Skeletal muscle satellite cell (primary cell): ENCODE measurements at regions not wholly inside any gene's neighbourhood (a gene's known extent, or its start where the extent isn't known, plus 50 kb on each side); places are given as distances from the start of the nearest gene placed in this dataset.

Experiments used
- H3K27me3 ChIP-seq: 2 replicates; pipeline ENCODE4 v1.7.0; 2013; ENCODE audit warnings: low read length; ENCODE audit not compliant: control insufficient read depth, insufficient read depth
- H3K36me3 ChIP-seq: 2 replicates; pipeline ENCODE4 v1.7.0; 2013; ENCODE audit warnings: mild to moderate bottlenecking, control low read depth, low read length; ENCODE audit not compliant: insufficient read depth
- H3K4me1 ChIP-seq: 2 replicates; pipeline ENCODE4 v1.7.0; 2013; ENCODE audit warnings: low read length; ENCODE audit not compliant: control insufficient read depth, insufficient read depth
- H3K4me2 ChIP-seq: 2 replicates; pipeline ENCODE4 v1.7.0; 2013; ENCODE audit warnings: mild to moderate bottlenecking, low read length
- H3K4me3 ChIP-seq: 2 replicates; pipeline ENCODE4 v1.7.0; 2013; ENCODE audit warnings: low read length
- H3K9ac ChIP-seq: 2 replicates; pipeline ENCODE4 v1.7.0; 2013; ENCODE audit warnings: mild to moderate bottlenecking, low read depth, low read length, moderate library complexity
- H3K9me3 ChIP-seq: replicated peaks from 2 replicates; pipeline ENCODE4 v1.7.0; 2013; ENCODE audit warnings: mild to moderate bottlenecking, control low read depth, low read length

- Histone ChIP-seq H3K4me1 (peaks cover 13% of the 10 kb centered on the region), H3K27me3 (peaks cover 5% of the 10 kb centered on the region), H3K4me2 (no peak overlapping the region), H3K36me3 (no peaks in the 10 kb centered on the region), H3K4me3 (no peak overlapping the region), H3K9ac (no peak overlapping the region), H3K9me3 (no peaks in the 10 kb centered on the region)
Measured at GRCh38 chr11:112856591-112856990, 104.6 kb upstream of the NCAM1 start.

DNA sequence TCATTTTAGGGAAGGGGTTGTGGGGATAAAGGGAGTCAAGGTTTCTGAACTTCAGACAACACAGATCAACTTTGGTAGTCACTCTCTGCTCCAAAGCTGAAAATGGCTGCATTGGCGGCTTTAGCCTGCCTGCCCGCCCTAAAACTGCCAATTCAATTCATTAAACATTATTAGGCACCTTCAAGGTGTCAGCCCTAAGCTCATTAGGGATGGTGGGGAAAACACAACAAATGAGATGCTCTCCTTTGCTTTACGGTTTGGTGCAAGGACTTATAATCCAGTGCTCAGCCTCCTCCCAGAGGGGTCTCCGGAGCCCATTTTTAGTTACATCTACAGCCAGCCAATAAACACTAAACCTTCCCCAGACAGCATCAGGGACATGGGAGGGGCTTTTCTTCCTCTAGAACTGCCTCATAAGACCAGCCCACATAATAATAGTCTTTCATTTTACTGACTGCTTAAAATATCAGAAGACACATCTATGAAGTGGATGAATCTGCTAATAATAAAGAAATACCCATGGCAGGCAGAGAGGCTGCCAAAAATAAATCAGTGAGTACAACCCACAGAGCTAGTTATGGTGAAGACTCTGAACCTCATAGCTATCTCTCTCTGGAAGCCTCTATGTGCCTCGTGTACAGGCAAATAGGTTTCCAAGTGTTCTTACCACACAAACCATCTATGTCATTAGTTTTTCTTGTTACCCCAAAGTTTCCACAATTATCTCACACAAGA, 102.8 kb upstream of the NCAM1 start:
- Histone ChIP-seq H3K4me2 (no peak overlapping the region), H3K9ac (no peak overlapping the region), H3K9me3 (no peaks in the 10 kb centered on the region), H3K36me3 (no peaks in the 10 kb centered on the region), H3K4me3 (no peak overlapping the region), H3K27me3 (peaks cover 5% of the 10 kb centered on the region), H3K4me1 (no peaks in the 10 kb centered on the region)

DNA sequence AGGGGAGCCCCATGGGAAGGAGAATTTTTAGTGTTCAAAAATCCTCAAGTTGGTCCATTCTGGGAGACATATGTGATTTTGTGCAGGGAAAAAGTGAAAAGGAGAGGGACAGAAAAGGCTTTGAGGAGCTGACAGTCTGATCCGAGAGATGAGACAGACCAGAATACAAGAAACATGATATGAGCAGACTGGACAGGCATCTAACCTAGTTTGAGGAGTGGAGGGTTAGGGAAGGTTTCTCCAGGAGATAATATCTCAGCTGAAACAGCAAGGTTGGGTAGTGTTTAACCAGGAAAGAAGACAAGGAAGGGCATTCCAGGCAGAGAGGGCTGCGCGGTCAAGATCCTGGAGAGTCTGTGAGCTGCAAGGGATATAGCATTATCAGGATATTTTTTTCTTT, 101.4 kb upstream of the NCAM1 start:
- Histone ChIP-seq H3K9ac (no peak overlapping the region), H3K4me3 (no peak overlapping the region), H3K4me2 (no peak overlapping the region), H3K36me3 (no peaks in the 10 kb centered on the region), H3K4me1 (no peaks in the 10 kb centered on the region), H3K27me3 (peaks cover 5% of the 10 kb centered on the region), H3K9me3 (no peaks in the 10 kb centered on the region)

DNA sequence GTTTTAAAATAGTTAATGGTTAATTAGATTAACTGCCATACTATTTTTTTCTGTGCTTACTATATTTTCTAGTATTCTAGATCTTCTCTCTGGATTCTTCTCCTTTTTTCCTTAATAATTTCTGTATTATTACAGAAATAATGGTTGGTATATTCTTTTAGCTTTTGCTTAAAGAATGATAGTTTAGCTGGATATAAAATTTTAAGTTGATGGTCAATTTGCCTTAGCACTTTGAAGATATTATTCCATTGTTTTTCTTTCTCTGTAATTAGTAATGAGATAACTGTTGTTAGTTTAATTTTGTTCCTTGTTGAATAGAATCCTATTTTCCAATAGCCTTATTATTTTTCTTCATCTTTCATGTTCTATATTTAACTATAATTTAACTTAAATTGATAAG, 99.9 kb upstream of the NCAM1 start:
- no peak overlapping the region for H3K4me3 ChIP-seq
- H3K27me3 ChIP-seq = peaks cover 5% of the 10 kb centered on the region
- H3K4me2 ChIP-seq = no peak overlapping the region
- H3K9ac ChIP-seq = no peak overlapping the region
- no peaks in the 10 kb centered on the region for H3K9me3 ChIP-seq
- no peaks in the 10 kb centered on the region for H3K36me3 ChIP-seq
- H3K4me1 ChIP-seq = no peaks in the 10 kb centered on the region

DNA sequence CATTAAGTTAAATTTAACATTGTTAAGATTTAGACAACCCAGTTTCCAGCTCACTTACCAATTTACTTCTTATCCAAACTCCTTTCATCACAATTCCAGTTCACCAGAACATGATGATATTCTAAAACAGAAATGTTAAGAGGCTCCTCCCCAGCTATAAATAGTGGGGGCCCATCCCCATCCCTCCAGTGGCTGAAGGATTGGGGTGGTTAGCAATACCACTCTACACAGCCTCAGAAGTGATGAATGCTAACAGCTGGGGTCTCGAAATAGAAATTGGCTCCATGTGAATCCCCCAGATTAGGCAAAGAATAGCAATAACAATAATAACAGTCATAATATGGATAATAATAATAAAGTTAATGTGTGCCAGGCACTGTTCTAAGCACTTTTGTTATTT, 97.9 kb upstream of the NCAM1 start:
- Histone ChIP-seq H3K36me3 (no peaks in the 10 kb centered on the region), H3K4me2 (no peak overlapping the region), H3K9ac (no peak overlapping the region), H3K4me1 (no peaks in the 10 kb centered on the region), H3K9me3 (no peaks in the 10 kb centered on the region), H3K4me3 (no peak overlapping the region), H3K27me3 (peaks cover 5% of the 10 kb centered on the region)

DNA sequence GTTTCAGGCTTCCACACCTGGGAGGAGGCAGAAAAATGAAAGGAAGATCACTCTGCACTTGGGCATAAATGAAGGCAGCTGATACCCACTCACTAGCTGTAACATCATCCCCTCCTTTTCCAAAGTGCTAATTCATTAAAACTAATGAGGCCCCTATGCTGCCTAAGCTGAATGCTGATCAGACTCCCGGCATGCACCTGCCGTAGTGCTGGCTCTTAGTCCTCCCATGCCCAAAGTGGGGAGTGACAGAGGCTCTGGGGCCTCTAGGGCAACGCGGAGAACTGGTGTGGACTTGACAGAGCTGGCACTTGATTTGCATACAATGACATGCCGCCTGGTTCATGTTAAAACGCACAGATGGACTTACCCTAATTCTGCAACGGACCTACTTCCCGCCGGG, 96.5 kb upstream of the NCAM1 start:
- Histone ChIP-seq H3K36me3 (no peaks in the 10 kb centered on the region), H3K4me3 (no peak overlapping the region), H3K9ac (no peak overlapping the region), H3K9me3 (no peaks in the 10 kb centered on the region), H3K27me3 (no peaks in the 10 kb centered on the region), H3K4me1 (no peaks in the 10 kb centered on the region), H3K4me2 (no peak overlapping the region)

DNA sequence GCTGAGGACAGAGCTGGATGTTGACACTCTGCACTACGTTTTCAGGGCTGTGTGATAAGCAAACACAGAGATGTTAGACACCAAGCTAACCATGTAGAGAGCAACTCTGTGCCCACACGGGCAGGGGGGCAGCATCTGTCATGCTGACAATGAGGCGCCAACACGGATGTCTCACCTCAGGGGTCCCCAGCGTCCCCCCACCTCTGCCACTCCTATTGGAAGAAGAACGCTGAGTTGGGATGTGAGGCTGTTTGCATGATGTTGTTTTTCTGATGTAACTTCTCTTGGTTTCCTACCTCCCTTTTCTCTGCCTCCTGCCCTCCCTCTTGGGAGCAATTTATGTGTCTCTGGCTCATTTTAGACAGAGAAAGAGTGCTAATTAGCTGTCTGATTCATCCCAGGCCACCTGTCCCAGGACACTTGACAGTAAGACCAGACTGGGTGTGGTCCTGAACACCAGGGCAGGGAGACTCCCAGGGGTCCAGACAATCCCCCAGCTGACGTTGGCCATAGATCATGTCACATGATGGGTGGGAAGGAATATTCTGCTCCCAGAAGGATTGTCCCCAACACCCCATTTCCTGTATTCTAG, 89.2 kb upstream of the NCAM1 start:
- Histone ChIP-seq H3K9me3 (no peaks in the 10 kb centered on the region), H3K27me3 (peaks cover 14% of the 10 kb centered on the region), H3K36me3 (no peaks in the 10 kb centered on the region), H3K4me3 (no peak overlapping the region), H3K4me2 (no peak overlapping the region), H3K9ac (no peak overlapping the region), H3K4me1 (no peaks in the 10 kb centered on the region)

- no peaks in the 10 kb centered on the region for H3K36me3 ChIP-seq
Measured at GRCh38 chr11:112874980-112875379, 86.2 kb upstream of the NCAM1 start.

DNA sequence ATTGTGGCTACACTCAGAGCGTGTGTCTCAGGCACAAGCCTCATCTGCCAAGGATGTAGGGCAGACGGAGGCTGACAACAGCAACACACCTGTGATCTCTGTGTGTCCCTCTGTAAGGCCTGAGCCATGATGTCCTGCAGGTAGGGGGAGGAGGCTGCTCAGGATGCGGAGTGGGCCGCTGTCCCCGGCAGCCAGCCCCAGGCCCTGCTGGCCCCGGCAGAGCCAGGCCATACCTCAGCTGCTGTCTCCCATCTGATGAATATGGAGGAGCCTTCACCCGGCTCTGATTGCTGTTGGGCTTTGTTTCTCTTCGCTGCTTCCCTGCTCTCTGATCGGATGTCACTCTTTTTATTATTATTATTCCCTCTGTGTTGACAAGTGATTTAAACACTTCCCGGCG, 83.6 kb upstream of the NCAM1 start:
- Histone ChIP-seq H3K4me3 (no peak overlapping the region), H3K9ac (no peak overlapping the region), H3K4me1 (no peaks in the 10 kb centered on the region), H3K27me3 (peaks cover 5% of the 10 kb centered on the region), H3K4me2 (no peak overlapping the region), H3K9me3 (no peaks in the 10 kb centered on the region), H3K36me3 (no peaks in the 10 kb centered on the region)

More at GRCh38 chr11:112874980-112875379, 86.2 kb upstream of the NCAM1 start:
- Histone ChIP-seq H3K9ac (no peak overlapping the region), H3K9me3 (no peaks in the 10 kb centered on the region), H3K4me1 (no peaks in the 10 kb centered on the region), H3K4me2 (no peak overlapping the region), H3K27me3 (peaks cover 11% of the 10 kb centered on the region), H3K4me3 (no peak overlapping the region)

DNA sequence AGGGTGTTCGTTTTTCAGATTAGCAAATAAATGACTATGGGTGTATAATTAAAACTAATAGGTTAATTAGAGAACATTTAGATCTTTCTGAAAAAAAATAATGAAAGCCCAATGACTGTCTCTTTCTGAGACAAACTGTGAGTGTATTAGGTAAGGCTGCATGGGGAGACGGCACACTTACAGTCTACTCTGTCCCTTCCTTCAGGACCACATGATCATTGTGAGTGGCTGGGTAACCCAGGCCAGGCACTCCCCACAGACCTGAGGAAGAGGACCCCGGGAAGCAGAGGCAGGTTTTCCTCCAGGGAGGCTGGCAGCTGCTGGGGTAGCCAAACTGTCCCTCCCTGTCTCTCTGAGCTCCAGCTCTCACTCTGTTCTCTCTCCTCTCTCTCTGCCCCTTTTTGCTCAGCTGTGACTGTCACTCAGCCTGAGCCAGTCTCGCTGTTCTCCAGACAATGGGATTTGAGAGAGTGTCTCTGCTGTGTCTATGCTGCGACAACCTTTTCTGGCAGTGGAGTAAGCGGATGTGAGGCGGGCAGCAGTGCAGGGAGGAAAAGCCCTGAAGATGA, 83.1 kb upstream of the NCAM1 start:
- H3K27me3 ChIP-seq = peaks cover 5% of the 10 kb centered on the region
- no peak overlapping the region for H3K9ac ChIP-seq
- H3K36me3 ChIP-seq = no peaks in the 10 kb centered on the region
- H3K4me1 ChIP-seq = no peaks in the 10 kb centered on the region
- no peaks in the 10 kb centered on the region for H3K9me3 ChIP-seq
- peak overlapping the region; percentile 19 for H3K4me2 ChIP-seq
- H3K4me3 ChIP-seq = no peak overlapping the region

DNA sequence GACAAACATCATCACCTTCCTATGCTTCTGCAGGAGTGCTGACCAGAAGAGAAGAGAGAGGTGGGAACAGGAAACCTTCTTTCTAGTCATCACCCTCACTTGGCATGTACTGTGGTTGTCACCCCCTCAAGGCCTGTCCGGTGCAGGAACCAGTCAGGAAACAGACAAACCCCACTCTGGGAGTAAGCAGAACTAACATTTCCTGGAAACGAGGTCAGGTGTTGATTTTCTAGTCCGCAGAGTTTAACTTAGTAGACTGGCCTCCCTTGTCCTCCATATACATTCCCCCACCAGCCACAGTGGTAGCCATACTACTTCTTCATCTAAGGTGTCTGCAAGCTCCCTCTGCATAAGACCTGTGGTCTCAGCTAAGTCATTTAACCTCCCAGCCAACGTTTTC, 80.7 kb upstream of the NCAM1 start:
- Histone ChIP-seq H3K9ac (no peak overlapping the region), H3K4me3 (no peak overlapping the region), H3K27me3 (peaks cover 5% of the 10 kb centered on the region), H3K9me3 (no peaks in the 10 kb centered on the region), H3K4me1 (no peaks in the 10 kb centered on the region), H3K4me2 (no peak overlapping the region), H3K36me3 (no peaks in the 10 kb centered on the region)

GRCh38 chr11:112881461-112881860, 79.8 kb upstream of the NCAM1 start:
- Histone ChIP-seq H3K4me2 (peak overlapping the region; percentile 81), H3K9ac (peak overlapping the region; percentile 52), H3K9me3 (no peaks in the 10 kb centered on the region), H3K27me3 (peaks cover 5% of the 10 kb centered on the region), H3K36me3 (no peaks in the 10 kb centered on the region), H3K4me3 (peak overlapping the region; percentile 69), H3K4me1 (no peaks in the 10 kb centered on the region)
